DND-41 (cell line): ENCODE measurements at regions not wholly inside any gene's neighbourhood (a gene's known extent, or its start where the extent isn't known, plus 50 kb on each side); places are given as distances from the start of the nearest gene placed in this dataset.

Experiments
- CTCF ChIP-seq: IDR thresholded peaks from 2 replicates; pipeline ENCODE4 v1.5.1; 2012; ENCODE audit warnings: borderline replicate concordance, low read length, moderate library complexity, mild to moderate bottlenecking; ENCODE audit not compliant: poor library complexity, severe bottlenecking; ENCODE audit errors: extremely low read depth
- EZH2 ChIP-seq: IDR thresholded peaks from 3 replicates; pipeline ENCODE4 v1.6.1; 2012; ENCODE audit warnings: borderline replicate concordance, low read depth, mild to moderate bottlenecking, moderate library complexity, low read length, inconsistent platforms; ENCODE audit not compliant: severe bottlenecking

GRCh38 chr4:14667624-14668151 is 334.6 kb upstream of the CPEB2 start:
- no peak for TF ChIP-seq CTCF
- no peak for TF ChIP-seq EZH2
